Mucosa of descending colon (tissue), 3 donors: ENCODE measurements at regions not wholly inside any gene's neighbourhood (a gene's known extent, or its start where the extent isn't known, plus 50 kb on each side); places are given as distances from the start of the nearest gene placed in this dataset.

ENCODE experiments used
- ATAC-seq: fragments of 200-7000 bp; cut with Tn5 transposase; one replicate; pipeline ENCODE4 v1.9.1; 2020; ENCODE audit warnings: mild to moderate bottlenecking, moderate library complexity
- DNase-seq, 3 donors: peaks; one replicate each; pipeline ENCODE4 v3.0.0-alpha.2; 2020
- H3K36me3 ChIP-seq: fragments of 200-600 bp; one replicate; pipeline ENCODE4 v1.8.0; 2021; ENCODE audit warnings: low read depth, mild to moderate bottlenecking
- H3K4me1 ChIP-seq: fragments of 200-600 bp; one replicate; pipeline ENCODE4 v1.8.0; 2021; ENCODE audit warnings: low read depth, mild to moderate bottlenecking
- H3K4me3 ChIP-seq: fragments of 200-600 bp; one replicate; pipeline ENCODE4 v1.8.0; 2021; ENCODE audit warnings: mild to moderate bottlenecking
- H3K9me3 ChIP-seq: fragments of 200-600 bp; one replicate; pipeline ENCODE4 v1.8.0; 2021; ENCODE audit warnings: mild to moderate bottlenecking
- intact Hi-C, 2 donors: fragments of 100-400 bp; cut with DNase I in 1 of 2; cut with micrococcal nuclease in 1 of 2; formaldehyde crosslinking; loops; one replicate each; pipeline versions ENCODE4 v1.11.0 to v1.11.1; 2022; cut with DNase I, micrococcal nuclease
- TF ChIP-seq, protein P1 (sequence below): fragments of 200-600 bp; IDR thresholded peaks from one replicate; pipeline ENCODE4 v1.8.0; 2022; ENCODE audit warnings: antibody characterized with exemption, mild to moderate bottlenecking
- donor health status: DM: no; HTN: no; CAD: no; lungs with moderate emphysema.
- donor health status: DM: no; HTN: no; CAD: no.
- donor health status: DM: no; HTN: yes; CAD: no.

DNA sequence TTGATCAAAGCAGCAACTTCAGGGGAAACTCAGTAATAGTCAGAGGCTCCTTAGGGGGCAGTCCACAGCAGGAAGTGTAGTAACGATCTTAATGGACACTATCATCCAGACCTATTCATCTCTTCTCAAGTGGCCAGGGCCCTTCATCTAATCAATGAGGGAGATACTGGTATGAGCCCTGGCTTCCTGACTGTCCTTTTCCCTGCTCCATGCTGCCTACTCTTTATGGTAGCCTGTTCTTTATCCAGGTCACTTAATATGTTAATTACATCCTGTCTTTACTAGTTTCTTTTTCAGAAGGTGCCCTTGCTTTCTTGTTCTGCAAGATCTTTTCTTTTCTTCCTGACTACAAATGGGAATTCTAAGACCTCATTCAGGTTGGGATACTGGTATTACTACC lies 197.1 kb downstream of the CAVIN4 start:
- Histone ChIP-seq H3K36me3 (no peaks in the 10 kb centered on the region), H3K4me3 (no peak overlapping the region), H3K4me1 (no peaks in the 10 kb centered on the region), H3K9me3 (no peaks in the 10 kb centered on the region)
- DNase-seq, result no peak
- intact Hi-C loops, result no loop called here
- TF ChIP-seq, protein P1, sequence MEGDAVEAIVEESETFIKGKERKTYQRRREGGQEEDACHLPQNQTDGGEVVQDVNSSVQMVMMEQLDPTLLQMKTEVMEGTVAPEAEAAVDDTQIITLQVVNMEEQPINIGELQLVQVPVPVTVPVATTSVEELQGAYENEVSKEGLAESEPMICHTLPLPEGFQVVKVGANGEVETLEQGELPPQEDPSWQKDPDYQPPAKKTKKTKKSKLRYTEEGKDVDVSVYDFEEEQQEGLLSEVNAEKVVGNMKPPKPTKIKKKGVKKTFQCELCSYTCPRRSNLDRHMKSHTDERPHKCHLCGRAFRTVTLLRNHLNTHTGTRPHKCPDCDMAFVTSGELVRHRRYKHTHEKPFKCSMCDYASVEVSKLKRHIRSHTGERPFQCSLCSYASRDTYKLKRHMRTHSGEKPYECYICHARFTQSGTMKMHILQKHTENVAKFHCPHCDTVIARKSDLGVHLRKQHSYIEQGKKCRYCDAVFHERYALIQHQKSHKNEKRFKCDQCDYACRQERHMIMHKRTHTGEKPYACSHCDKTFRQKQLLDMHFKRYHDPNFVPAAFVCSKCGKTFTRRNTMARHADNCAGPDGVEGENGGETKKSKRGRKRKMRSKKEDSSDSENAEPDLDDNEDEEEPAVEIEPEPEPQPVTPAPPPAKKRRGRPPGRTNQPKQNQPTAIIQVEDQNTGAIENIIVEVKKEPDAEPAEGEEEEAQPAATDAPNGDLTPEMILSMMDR, result no peak
- ATAC-seq, result no peak

GRCh38 chr9:100775912-100776311 lies 198.0 kb downstream of the CAVIN4 start:
- TF ChIP-seq, protein P1, result no peak
- ATAC-seq (no peak), DNase-seq (no peak)
- H3K4me3 ChIP-seq, result no peak overlapping the region
- intact Hi-C loops, result no loop called here
- H3K9me3 ChIP-seq, result no peaks in the 10 kb centered on the region
- no peaks in the 10 kb centered on the region for H3K4me1 ChIP-seq
- H3K36me3 ChIP-seq, result no peaks in the 10 kb centered on the region

DNA sequence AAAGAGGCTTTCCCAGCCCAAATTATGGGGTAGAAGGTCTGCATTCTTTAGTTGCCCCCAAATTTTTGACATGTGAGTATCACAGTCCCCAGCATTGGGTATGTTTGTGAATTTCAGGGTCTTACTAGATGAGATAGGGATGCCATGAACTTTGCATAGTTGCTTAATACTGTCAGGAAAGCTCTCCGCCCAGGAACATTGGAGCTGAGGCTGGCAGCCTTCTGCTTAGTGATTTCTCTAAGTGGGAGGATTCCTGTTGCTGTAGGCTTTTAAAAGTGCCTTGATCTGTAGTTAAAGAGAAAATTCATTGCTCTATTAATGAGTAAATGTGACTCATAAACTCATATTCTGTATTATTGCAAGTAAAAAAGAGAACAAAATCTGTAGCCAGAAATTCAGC lies 206.9 kb downstream of the CAVIN4 start:
- Histone ChIP-seq H3K36me3 (no peaks in the 10 kb centered on the region), H3K4me1 (no peaks in the 10 kb centered on the region), H3K9me3 (no peaks in the 10 kb centered on the region), H3K4me3 (no peak overlapping the region)
- ATAC-seq (no peak), DNase-seq (no peak)
- TF ChIP-seq, protein P1, result no peak
- intact Hi-C loops, result no loop called here

- Histone ChIP-seq H3K9me3 (no peaks in the 10 kb centered on the region), H3K36me3 (no peaks in the 10 kb centered on the region), H3K4me3 (no peak overlapping the region), H3K4me1 (no peaks in the 10 kb centered on the region)
- intact Hi-C loops, result no loop called here
- no peak for ATAC-seq
- no peak for DNase-seq
- TF ChIP-seq, protein P1, result no peak
These were observed 208.1 kb downstream of the CAVIN4 start for GRCh38 chr9:100785946-100786345.

GRCh38 chr9:100794738-100795269 lies 216.9 kb downstream of the CAVIN4 start:
- ATAC-seq, result no peak
- TF ChIP-seq, protein P1, result no peak

DNA sequence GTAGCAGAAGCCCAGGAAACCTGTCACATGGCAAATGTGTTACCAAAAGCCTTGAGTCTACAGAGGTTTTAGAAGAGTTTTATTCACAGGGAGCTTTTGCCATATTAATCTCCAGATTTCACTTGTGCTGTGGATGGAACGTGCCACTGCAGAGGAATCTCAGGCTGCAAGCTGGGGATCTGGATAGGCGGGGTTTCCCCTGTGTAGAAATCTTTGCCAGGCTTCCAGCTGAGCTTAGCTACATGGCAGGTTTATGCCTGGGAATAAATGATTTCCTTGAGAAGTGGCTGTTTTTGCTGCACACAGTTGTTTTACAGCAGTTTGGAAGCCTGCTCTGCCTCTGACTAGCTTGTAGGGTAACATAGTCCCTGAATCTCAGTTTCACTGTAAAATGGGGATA lies 224.6 kb upstream of the PLPPR1 start:
- Histone ChIP-seq H3K36me3 (no peaks in the 10 kb centered on the region), H3K4me1 (no peaks in the 10 kb centered on the region), H3K9me3 (no peaks in the 10 kb centered on the region), H3K4me3 (no peak overlapping the region)
- no peak for DNase-seq
- TF ChIP-seq, protein P1, result no peak
- ATAC-seq, result no peak
- intact Hi-C loops, result no loop called here

More at GRCh38 chr9:100794738-100795269, 216.9 kb downstream of the CAVIN4 start:
- Histone ChIP-seq H3K9me3 (no peaks in the 10 kb centered on the region), H3K36me3 (no peaks in the 10 kb centered on the region), H3K4me3 (no peak overlapping the region), H3K4me1 (no peaks in the 10 kb centered on the region)
- no peak for DNase-seq
- intact Hi-C loops, result no loop called here
